ENCODE measurements at regions not wholly inside any gene's neighbourhood (a gene's known extent, or its start where the extent isn't known, plus 50 kb on each side); places are given as distances from the start of the nearest gene placed in this dataset.
A peak's percentile ranks its signal among the peaks of the same experiment; 100 is the strongest.
"Not testable (repeated sequence)": the region's sequence is repeated elsewhere in the genome, so short reads cannot be mapped to it uniquely, and the experiment has no call there.

GRCh38 chr2:82781176-82781915 lies 1677.7 kb downstream of the SUCLG1 start:
- no peak for DNase-seq

DNA sequence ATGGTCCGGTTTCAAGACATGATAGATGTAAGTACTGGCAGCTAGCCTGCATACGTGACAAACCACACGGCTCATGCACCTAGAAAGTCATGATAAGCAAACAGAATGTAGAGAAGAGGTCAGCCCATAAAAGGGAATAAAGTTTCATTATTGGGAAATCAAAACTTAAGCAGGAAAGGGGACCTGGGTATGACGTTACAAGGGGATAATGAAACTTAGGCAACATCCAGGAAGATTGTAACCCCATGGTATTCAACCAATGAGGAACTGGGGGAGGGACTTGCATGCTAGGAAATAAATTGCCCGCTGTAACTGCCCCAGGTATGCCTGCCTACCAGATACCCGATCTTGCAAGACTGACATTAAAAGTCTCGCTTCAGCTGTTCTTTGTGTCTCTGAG lies 1679.0 kb downstream of the SUCLG1 start:
- DNase-seq: no peak

GRCh38 chr2:82752396-82752795 lies 1706.7 kb downstream of the SUCLG1 start:
- DNase-seq: no peak

- no peak for DNase-seq
Observed at GRCh38 chr2:82748653-82749052, 1710.4 kb downstream of the SUCLG1 start.

- no peak for DNase-seq
Observed at GRCh38 chr2:82740527-82740926, 1718.6 kb downstream of the SUCLG1 start.

DNA sequence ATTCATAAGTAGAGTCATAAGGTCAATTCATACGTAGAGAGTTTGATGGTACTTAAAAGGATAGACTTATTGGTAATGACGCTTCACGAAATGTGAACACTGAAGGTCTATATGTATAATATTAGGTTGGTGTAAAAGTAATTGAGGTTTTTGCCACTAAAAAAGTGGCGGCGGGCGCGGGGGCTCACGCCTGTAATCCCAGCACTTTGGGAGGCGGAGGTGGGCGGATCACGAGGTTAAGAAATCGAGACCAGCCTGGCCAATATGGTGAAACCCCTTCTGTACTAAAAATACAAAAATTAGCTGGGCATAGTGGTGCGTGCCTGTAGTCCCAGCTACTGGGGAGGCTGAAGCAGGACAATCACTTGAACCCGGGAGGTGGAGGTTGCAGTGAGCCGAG lies 1721.1 kb downstream of the SUCLG1 start:
- not testable (repeated sequence) for DNase-seq

DNA sequence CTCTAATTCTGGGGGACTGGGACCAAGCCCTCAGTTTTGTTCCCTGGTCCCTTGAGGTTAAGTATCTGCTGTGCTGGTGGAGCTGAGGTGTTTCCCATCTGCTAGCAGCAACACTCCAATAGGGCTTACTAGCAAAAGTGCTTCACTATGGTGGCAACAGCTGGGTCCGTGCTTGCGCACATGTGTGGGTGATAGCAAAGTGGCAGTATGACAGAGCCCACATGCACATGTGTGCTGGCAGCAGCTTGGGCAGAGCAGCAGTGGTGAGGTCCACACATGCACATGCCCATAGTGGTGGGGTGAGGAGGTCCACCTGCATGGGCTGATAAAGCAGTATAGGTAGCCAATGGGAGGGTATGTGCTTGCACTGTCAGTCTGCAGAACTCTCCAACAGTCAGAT lies 1723.7 kb downstream of the SUCLG1 start:
- DNase-seq: no peak

GRCh38 chr2:82731824-82732223 lies 1727.3 kb downstream of the SUCLG1 start:
- no peak for DNase-seq

DNA sequence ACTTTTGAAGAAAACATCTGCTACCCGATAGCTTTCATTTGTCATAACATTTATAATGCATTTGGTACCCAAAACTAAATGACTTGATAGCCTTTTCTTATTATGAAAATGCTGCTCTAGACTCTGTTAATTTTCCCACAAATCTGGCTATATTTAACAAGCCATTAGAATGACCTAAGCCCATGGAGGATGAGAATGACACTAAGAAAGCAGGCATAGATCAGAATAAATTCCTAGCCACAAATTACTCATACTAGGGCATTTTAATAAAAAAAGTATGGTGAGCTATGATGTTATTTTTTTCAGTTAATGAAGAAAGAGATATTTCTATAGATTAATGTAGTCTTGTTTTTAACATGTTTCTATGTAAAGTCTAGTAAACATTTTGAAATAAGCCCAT lies 1728.3 kb downstream of the SUCLG1 start:
- DNase-seq: no peak

DNA sequence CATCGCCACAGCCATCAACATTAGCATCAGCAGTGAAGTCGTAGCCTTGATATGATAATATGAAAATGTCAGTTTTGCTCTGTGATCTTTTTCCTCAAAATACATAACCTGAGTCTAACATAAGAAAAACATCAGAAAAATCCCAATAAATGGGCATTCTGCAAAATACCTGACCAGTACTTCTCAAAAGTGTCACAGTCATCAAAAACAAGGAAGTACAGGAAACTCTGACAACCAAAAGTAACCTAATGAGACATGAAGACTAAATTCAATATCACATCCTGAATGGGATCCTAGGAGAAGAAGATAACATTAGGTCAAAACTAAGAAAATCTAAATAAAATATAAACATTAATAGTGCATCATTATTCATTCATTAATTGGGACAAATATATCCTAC lies 1731.0 kb downstream of the SUCLG1 start:
- DNase-seq: no peak

- DNase-seq: no peak
Observed at GRCh38 chr2:82708681-82709080, 1750.4 kb downstream of the SUCLG1 start.

DNA sequence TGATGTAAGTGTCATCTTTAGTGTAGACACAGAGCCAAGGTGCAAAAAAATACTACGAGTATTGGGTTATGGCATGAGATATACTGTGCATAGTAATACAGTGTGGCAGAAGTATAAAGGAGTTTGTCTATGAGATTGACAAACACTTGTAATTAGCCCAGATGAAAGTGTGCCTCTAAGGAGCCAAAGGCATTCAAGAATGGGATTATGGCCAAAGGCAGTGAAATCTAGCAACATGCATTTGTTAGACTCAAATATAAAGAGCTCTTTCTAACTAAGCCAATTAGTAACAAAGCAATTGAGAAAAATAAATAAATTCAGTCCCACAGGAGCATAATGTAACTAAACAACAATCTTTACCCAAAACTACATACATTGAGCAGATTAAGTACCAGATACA lies 1761.8 kb downstream of the SUCLG1 start:
- DNase-seq: no peak

DNA sequence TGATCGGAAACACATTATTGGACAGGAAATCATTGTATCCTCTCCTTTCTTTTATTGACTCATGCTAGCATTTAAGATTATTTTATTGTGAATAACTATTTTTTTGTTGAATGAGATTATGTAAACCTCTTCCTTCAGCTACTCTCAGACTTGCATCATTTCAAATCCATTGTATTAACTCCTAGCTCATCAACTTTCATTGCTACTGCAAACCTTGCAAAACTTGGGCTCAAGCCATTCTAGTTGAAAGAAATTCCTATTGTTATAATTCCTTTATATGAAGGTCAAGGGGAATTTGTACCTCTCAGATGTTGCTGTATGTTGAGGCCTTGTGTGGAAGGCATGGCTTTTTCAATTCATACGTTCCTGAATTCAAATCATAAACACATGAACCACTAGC lies 1764.6 kb downstream of the SUCLG1 start:
- no peak for DNase-seq

DNA sequence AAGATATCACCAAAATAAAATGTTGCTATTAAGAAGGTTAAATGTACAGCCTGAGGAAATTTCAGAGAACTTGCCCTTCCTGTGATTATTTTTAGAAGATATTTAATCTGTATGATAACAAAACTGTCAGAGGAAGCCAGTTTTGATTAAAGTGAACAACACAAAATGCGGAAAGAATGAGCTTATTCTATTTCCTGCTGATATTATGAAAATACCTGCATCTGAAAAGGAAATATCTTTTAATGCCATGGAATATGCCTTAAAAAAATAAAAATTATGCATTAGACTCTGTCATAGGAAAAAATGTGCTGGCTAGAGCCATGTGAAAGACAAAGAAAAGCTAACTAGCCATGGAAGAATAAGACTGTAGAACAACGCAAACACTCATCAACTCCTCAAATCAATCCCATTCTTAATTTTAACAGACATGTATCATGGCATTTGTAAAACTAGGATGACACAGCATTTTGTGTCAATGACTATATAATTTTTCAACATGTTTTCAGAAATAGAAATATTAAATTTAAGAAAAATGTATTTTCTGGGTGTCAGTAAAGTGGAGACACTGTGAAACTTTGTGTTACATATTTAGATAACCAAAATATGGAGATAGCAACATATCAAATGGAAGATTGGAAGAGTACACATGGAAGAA lies 1768.2 kb downstream of the SUCLG1 start:
- no peak for DNase-seq

GRCh38 chr2:82675186-82675585 lies 1783.9 kb downstream of the SUCLG1 start:
- DNase-seq: no peak

GRCh38 chr2:82674652-82675051 lies 1784.4 kb downstream of the SUCLG1 start:
- DNase-seq: no peak

- DNase-seq: peak; percentile 63
Observed at GRCh38 chr2:82667491-82667890, 1791.6 kb downstream of the SUCLG1 start.

DNA sequence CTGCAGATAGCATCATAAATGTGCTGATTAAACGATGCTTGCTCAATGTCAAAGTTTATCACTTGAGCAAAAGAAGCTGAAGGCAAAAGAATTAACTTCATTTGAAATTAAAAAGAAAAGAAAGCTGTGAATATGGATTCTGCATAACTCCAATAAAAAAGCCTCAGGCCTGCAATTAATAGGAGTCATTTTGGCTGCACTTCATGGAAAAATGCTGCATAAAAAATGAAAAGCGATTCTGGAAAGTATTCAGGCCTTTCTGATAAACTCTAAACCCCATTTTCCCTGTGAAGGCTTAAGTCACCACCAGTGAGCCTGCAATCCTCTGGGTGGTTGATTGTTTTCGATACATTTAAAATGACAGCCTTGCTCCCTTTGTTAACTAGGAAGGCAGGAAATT lies 1793.4 kb downstream of the SUCLG1 start:
- no peak for DNase-seq

- DNase-seq: peak; percentile 58
Observed at GRCh38 chr2:82657106-82657505, 1802.0 kb downstream of the SUCLG1 start.

DNA sequence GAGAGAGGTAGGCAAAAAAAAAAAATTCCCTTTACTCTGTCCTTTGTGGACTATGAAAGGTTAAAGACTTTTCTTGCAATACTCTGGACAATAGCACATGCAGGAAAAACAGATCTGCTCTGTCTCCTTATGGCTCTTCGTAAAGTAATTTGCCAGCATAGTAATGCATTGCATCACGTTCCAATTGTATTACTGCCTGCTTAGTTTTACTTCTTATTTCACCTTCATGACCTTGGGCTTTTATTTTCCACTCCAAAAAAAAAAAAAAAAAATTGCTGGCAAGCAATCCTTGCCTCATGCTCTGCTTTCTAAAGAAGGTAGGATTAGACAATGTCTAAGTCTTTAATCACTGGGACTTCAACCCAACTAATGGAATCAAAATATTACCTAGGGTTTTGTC lies 1802.7 kb downstream of the SUCLG1 start:
- DNase-seq: no peak

DNA sequence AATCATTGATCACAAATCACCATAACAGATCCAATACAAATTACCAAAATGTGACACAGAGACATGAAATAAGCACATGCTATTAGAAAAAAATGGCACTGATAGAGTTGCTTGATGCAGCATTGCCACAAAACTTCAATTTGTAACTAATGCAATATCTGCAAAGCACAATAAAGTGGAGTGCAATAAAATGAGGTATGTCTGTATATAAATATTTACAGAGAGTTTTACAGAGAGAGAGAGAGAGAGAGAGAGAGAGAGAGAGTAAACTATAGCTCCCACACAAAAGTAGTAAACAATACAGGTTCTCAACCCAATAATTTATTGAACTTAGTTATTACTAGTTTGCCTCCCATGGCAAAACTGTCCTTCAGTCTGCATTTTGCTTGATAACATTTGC lies 1807.0 kb downstream of the SUCLG1 start:
- no peak for DNase-seq

DNA sequence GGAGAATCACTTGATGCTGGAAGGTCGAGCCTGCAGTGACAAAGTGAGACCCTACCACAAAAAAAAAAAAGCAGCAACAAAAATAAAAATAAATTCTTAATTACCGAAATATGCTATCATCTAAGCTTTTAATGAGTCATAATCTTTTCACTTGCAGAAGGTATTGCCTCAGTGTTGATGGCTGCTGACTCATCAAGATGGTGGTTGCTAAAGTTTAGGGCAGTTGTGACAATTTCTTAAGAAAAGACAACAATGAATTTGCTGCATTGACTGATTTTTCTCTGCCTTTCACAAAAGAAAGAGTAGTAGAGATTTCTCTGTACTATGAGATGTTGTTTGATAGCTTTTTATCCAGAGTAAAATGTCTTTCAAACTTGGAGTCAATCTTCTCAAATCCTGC lies 1809.0 kb downstream of the SUCLG1 start:
- no peak for DNase-seq

- DNase-seq: no peak
Observed at GRCh38 chr2:82641598-82642180, 1817.4 kb downstream of the SUCLG1 start.

DNA sequence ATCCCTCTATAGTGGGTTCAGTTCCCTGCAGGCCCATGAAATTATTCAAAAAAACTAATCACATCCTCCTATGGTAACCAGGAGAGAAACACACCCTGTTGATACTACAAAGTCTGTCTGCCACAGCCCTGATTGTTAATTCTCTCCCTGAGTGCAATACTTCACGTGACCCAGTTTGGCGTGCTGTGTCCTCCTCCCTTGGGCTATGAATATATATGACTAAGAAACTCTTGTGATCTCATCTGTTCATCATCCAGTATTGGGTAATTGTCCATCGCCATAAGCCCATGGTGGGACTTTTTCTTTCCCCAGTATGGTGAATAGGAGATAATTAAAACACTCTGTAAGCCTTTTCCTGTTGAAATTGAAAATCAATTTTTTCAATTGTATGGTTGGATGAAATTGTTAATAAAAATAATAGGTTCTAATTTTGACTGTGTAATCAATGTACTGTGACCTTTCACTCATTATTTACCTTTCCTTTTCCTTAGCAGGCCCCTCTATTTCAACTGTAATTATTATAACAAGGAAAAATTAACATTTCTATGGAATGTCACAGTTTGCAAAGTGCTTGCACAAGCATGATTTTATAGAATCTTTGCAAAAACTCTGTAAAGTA lies 1822.6 kb downstream of the SUCLG1 start:
- DNase-seq: no peak

Measured in hindlimb muscle (tissue), 1 donor.